GM20431 (cell line): ENCODE measurements at regions not wholly inside any gene's neighbourhood (a gene's known extent, or its start where the extent isn't known, plus 50 kb on each side); places are given as distances from the start of the nearest gene placed in this dataset.

Experiments
- in situ Hi-C: fragments of 300-500 bp; cut with MseI, MboI; formaldehyde crosslinking; loops from one replicate; pipeline ENCODE4 v1.15.0; 2020; ENCODE audit warnings: low sequenced_read_pairs; ENCODE audit not compliant: unreplicated experiment

GRCh38 chr7:15751191-15751701 lies 64.8 kb upstream of the MEOX2 start:
- in situ Hi-C loops: no loop called here

GRCh38 chr7:15750727-15751126 lies 64.2 kb upstream of the MEOX2 start:
- in situ Hi-C loops: no loop called here

GRCh38 chr7:15749631-15750030 lies 63.1 kb upstream of the MEOX2 start:
- in situ Hi-C loops: no loop called here

GRCh38 chr7:15747712-15748111 lies 61.2 kb upstream of the MEOX2 start:
- in situ Hi-C loops: no loop called here

- in situ Hi-C loops: no loop called here
Observed at GRCh38 chr7:15747301-15747700, 60.8 kb upstream of the MEOX2 start.

- in situ Hi-C loops: no loop called here
Observed at GRCh38 chr7:15743926-15744480, 57.5 kb upstream of the MEOX2 start.

GRCh38 chr7:15737601-15738000 lies 51.1 kb upstream of the MEOX2 start:
- in situ Hi-C loops: no loop called here
